HG03196 (cell line): ENCODE measurements at regions not wholly inside any gene's neighbourhood (a gene's known extent, or its start where the extent isn't known, plus 50 kb on each side); places are given as distances from the start of the nearest gene placed in this dataset.
"Not testable (repeated sequence)": the region's sequence is repeated elsewhere in the genome, so short reads cannot be mapped to it uniquely, and the experiment has no call there.

Experiments
- ATAC-seq: cut with Tn5 transposase; IDR thresholded peaks from one replicate; pipeline ENCODE4 v1.9.1; 2021; ENCODE audit not compliant: unreplicated experiment

DNA sequence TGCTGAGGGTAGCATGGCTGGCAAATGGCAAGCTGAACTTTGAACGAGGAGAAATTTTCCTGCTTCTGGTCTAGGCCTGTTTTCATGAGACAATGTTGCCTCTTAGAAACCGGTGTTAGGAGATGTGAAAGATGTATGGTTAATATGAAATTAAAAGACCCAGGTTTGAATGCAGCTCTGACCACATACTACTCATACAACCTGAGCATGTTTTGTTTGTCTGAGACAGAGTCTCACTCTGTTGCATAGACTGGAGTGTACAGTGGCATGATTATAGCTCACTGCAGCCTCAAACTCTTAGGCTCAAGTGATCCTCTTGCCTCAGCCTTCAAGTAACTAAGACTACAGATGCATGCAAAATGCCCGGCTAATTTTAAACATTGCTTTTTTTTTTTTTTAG lies 193.4 kb upstream of the FZD8 start:
- ATAC-seq: no peak

DNA sequence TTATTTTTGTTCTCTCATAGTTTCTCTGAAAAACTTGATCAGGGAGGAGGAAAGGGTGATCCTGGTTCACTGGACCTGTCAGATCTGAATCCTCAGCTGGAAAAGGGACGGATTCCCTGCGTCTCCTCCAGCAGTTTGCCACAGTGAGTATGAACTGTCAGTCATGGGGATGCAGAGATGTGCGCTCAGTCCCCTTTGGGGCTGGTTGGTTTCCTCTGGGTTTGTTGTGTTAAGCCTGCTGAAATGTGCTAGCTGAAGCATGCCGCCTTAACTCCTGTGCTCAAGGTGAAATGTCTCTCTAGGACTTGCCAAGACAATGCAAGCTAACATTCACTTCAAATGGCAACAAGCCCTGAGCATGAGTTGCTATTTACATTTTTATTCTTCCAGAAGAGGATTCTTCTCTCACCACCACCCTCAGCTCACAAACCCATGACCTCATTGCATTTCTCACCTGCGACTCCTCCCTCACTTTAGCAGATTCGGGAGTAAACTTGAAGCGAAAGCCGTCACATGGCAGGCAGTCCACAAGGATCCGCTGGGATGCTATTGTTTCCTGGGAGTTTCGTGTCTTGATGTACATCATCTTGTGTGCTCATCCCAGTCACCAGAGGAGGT lies 192.9 kb upstream of the FZD8 start:
- ATAC-seq: no peak

DNA sequence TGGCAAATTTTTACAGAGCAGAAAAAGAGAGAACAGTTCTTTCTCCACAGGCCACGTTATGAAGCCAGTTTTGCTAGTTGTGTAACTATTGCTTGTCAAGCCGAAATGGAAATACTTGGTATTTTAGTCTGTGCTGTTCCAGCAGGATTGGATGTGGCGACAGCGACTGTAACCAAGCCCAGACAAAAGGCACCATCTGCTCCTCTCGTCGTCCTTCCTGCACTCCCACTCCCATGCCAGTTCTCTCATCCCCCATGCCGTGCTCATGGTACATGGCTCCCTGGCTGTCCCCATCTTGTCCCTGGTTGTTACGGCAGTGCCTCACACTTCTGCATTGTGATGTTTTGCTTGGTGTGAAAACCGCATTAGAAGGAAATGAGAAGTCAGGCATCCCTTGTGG lies 185.7 kb upstream of the FZD8 start:
- ATAC-seq: no peak

DNA sequence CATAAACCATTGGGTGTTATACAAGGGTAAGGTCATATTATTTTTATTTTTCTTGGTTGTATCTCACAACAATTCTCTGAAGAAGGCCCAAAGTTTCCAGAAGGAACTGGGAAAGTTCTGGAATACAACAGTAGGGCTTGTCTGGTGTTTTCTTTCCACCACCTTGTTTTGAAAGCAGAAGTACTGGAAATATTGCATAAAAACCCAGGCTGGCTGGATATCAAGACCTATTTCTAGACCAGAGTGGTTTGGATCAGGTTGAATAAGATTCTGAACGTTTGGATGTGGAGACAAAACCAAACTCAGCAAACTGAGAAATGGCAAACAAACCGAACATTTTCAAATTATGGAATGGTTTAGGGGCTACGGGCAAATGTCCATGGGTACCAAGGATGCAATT lies 182.6 kb upstream of the FZD8 start:
- ATAC-seq: no peak

DNA sequence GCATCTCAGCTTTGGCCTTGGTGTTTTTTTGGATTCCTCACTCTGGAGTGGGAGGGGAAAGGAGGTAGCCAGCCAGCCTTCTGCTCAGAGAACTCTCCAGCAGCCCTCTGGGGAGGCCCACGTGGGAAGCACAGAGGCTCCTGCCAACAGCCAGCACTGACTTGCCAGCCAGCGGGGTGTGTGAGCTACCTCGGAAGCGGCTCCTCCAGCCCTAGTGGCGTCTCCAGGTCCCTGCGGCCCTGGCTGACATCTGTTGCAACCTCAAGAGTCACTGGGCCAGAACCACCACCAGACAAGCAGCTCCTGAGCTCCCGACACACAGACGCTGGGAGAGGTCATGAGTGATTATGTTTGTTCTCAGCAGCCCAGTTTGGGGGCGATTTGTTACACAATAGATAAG lies 180.2 kb upstream of the FZD8 start:
- no peak for ATAC-seq

DNA sequence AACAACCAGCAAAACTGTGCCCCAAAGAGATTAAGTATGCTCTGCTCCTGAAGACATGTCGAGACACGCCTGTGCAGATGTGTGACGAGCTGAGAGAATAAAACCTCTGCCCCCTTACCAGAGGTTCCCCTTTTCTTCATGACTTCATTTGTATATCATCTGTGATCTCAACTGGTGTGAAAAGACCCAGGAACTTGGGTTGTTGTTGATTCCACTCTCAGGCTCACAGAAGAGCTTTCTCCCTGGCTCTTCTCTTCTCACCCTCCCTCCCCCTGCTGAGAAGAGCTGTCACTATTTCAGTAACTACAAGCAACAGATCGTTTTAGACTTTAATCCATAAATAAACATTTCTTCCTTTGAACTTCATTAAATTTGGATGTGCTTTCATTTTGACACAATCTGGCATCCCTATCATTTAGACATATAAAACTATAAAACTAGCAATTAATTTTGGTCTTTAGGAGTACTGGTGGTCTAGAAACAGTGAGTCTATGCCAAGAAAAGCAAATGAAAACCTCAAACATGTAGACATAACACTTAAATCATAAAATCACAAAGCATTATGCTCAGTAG lies 179.3 kb upstream of the FZD8 start:
- ATAC-seq: peak; percentile 81

DNA sequence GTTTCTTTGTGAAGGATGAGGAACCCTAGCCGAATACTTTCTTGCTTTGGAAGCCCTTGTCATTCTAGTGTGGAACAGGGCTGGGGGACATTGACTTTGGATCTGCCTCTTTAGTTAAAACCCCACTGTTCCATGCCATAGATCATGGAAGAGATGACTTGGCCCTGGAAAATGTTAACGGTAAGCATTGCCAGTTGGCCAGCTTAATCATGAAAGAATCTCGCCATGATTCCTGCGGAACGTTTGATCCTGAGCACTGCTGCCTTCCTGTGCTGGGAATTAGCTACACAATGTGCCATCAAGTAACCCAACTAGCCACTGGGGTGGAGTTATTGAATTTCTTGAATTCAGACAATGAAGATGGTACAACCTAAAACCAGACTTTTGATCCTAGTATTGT lies 177.6 kb upstream of the FZD8 start:
- no peak for ATAC-seq

DNA sequence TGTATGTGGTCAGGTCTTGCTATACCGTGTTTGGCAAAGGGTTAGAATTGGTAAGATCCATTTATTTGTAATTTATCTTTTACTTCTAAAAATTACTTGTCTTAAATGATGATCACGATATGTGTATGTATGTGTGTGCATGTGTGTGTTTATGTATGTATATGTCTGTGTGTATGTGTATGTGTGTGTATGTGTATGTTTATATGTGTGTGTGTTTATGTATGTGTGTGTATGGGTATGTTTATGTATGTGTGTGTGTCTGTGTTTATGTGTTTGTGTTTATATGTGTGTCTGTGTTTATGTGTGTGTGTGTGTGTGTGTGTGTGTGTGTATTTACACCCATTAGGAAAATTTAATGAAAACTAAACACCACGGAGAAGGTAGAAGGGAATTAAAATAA lies 176.9 kb upstream of the FZD8 start:
- ATAC-seq: no peak

DNA sequence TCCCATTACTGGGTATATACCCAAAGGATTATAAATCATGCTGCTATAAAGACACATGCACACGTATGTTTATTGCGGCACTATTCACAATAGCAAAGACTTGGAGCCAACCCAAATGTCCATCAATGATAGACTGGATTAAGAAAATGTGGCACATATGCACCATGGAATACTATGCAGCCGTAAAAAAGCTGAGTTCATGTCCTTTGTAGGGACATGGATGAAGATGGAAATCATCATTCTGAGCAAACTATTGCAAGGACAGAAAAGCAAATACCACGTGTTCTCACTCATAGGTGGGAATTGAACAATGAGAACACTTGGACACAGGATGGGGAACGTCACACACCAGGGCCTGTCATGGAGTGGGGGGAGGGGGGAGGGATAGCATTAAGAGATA lies 175.0 kb upstream of the FZD8 start:
- not testable (repeated sequence) for ATAC-seq

DNA sequence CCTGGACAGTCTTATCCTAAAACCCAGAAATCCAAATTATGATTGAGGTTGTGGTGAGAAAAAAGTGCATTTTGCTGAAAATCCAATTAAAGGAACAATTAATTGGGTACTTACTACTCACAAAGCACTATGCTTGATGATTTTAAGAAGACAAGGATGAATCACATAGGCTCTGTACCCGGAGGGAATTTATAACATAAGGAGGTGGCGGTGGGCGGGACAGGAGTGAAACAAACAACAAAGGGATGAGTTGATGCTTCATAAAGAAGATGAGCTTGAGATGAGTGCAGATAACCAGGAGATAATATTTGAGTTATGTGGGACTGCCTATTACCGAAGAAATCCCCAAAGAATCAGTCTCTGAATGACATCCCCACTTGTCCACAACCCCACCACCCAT lies 171.1 kb upstream of the FZD8 start:
- ATAC-seq: no peak

DNA sequence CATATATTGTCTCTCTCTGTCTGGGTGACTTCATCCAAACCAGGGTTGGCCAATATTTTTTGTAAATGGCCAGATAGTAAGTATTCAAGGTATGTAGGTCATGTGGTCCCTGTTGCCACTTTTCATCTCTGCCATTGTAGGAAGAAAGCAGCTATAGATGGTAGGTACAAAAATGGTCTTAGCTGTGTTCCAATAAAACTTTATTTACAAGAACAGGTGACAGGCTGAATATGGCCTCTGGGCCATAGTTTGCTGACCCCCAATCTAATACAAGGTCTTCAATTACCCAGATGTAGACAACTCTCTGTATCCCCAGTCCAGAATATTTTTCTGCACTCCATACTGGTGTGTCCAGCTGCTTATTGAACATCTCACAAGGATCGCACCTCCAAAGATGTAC lies 166.2 kb upstream of the FZD8 start:
- ATAC-seq: no peak

DNA sequence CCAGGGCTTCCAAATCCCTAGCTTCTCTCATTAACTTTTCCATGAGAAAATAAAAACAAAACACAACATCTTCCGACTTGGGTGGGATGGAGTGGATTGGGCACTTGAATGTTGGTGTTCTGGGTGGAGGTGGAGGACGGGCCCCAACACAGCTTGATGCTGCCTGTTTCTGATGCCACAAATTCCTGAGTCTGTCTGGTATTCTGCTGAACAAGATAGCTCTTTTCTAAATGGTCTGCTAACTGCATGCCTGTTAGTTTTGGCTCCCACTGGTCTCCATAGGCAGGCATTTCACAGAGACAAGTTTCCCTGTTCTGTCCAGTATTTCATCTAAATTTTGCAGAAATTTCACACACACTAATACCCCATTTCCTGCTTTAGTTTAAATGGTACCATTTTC lies 160.9 kb upstream of the FZD8 start:
- no peak for ATAC-seq

DNA sequence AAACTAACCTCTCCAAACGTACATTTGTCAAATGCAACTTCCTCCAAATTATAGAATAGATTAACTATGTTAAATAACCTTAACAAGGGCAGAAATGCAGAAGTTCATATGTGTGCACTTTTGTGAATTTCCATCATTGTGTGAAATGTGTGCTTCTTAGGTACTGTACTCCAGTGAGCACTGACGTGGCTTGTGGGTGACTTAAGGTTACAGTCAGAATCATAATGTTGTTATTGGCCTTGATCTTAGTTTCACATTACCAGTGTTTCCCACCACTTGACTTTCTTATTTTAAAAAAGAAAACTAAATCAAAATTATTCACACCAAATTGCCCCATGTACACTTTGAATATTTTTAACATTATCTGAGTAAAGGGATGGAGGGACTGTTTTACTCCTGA lies 155.1 kb upstream of the FZD8 start:
- no peak for ATAC-seq

DNA sequence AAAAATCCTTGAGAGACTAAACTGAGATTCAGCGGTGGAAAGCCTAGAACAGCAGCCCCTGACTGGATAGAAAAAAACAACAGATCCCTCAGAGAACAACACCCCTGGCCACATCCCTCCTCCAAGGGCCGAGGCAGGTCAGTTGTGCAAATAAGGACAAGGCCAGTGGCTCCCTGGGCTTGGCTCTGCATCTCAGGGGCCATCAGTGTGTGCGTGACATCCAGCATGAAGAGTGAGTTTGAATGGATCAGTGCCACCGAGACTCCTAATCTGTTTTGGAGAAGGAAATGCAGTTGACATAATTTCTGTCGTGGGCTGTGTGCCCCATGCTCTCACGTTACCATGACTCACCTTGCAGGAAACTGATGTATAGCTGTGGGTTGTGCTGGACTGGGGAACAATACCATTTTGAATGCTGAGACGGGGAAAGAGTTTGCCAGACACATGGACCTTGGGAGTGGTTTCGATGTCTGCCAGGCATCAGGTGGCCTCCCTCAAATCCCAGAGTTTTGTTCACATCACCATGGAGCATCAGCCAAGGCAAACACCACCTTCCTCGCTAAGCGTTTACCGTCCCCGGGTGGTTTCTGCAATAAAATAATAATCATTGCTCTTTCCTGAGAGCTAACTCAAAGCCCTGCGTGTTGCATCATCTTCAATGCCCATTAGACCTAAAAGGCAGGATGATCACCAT lies 153.2 kb upstream of the FZD8 start:
- no peak for ATAC-seq

DNA sequence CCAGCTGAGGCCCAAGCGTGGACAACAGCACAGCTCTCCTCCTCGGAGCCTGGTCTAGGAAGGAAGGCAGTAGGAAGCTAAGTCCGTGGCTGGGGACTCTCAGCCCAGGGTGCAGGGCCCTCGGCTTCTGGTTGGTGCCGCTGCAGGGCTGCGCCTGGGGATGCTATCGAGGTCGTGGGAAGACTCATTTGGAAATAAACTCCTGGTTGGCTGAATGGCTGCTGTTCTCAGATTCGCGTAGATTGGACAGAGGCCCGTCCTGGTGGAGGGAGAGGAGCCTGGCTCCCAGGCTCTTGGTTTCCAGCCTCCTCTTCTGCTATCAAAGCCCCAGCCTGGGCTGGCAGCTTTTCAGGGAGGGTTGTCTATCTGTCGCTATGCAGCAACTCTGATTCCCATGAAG lies 152.6 kb upstream of the FZD8 start:
- no peak for ATAC-seq

DNA sequence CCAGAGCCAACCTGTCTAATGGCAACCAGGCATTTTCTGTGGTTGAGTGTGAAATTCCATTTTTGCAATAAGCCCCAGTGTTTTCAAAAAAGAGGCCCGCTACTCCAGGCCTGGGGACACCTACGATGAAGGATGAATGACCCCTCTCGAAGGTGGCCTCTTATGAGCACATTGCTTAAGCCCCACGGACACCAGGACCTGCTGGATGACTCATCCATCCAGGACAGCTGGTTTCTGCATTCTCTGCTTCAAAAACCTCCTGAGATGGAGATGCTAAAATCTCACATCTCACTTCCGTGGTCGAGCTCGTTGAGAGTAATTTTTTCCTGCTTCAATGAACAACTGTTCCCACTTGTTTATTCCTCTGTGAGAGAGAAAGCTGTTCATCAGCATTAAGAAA lies 150.2 kb upstream of the FZD8 start:
- no peak for ATAC-seq

DNA sequence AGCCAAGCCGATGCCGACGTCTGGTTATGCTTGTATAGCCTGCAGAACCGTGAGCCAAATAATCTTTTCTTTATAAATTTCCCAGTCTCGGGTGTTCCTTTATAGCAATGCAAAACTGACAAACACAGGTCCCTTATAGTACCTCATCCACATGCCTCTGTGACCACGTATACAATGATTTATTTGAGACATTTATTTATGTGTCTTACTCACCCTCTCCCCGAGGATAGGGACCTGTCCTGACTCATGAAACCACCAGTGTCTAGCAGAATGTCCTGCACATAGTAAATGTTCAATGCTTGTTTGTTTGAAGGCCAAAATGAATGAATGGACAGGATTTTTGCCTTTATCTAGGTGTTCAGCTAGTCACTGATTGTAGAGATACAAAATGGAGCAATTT lies 147.9 kb upstream of the FZD8 start:
- ATAC-seq: no peak

DNA sequence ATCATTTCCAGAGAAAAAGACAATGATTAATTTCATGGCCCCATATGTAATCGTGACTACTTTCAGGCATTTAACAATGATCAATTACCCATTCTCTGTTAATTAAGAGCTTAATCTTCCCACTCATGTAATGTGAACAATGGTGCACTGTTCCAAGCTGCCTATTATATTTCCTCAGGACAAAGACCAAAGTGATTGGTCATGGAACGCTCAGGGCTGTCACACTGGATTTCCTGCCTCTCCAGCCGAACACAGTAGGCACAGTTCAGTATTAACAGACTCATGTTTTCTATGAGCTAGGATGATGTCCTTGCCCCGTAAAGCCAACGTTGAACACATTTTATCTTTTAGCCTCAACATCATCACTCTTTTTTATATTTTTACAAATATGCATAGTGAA lies 142.7 kb upstream of the FZD8 start:
- ATAC-seq: no peak

DNA sequence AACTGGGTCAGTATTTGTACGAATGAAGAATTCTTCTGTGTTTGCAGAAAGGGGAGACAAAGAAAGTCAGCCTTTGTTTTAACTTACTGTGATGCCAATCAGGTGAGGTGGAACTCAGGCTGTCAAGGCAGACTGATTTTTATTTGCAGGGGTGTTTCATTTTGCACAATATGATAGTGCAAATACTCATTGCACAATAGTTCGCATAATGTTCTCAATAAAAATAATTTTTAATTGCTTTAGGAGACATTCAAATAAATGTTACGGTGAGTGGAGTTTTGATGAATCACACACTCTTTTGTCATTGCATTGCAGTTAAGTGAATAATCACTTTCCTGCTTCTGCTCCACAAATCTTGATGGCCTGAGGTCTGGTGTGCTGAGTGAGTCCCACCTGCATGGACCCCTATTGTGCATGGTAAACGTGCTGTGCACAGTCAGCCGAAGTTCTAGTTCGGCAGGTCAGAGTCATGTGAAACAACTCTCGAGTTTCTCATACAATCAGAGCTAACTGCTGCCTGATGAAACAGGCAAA lies 141.3 kb upstream of the FZD8 start:
- ATAC-seq: no peak

DNA sequence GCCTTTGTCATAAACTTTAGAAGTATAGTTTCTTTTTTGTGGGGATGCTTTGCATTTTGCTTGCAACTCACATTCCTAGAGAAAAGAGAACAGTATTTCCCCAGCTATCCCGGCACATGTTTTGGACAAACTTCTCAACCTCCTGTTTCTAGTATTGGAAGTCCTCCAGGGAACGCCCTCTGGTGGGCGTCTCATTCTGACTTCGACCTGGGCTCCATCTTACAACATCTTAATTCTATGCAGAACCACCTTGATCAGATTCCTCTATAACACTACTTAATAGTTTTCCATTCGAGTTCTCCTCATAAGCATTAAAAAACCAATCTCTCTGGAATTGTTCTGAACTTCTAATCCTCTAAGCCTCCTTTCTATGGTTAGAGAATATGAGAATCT lies 139.5 kb upstream of the FZD8 start:
- no peak for ATAC-seq

DNA sequence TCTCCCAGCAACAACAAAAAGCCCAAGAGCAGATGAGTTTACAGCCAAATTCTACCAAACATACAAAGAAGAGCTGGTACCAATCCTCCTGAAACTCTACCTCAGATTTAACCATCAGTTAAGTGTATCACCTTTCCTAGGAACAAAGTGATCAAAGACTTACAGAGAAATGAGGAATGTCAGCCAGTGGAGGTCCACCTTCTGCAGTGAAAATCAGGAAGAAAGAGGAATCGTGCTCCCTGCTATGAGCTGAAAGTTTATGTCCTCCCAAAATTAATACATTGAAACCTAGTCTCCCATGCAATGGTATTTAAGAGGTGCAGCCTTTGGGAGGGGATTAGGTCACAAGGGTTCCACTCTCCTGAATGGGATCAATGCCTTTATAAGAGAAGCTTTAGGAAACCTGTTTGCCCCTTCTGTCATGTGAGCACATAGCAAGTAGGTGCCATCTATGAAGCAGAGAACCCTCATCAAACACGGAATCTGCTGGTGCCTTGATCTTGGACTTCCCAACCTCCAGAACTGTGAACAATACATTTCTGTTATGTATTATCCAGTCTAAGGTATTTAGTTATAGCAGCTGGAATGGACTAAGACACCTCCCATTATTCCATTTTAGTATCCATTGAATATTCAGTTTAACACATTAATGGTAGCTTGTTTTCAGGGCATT lies 139.0 kb upstream of the FZD8 start:
- ATAC-seq: no peak

DNA sequence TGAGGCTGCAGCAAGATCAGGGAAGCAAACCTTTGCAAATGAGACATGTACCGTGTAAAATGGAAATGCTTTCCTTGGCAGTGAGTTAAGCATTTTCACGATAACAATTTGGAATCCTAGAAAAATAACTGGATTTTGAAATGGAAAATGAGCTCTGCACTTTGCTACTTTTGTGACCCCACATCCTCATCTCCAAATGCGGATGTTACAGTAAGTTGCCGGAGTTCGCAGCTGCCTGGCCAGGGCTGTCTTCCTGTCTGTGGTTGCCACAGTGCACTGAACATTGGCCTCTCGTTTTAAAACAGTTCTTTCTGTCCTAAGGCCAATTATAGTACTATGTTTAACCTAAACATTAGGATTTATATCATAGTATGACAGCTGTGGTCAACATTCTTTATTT lies 136.2 kb upstream of the FZD8 start:
- ATAC-seq: peak; percentile 79
